GM23248 (cell line): ENCODE measurements at regions not wholly inside any gene's neighbourhood (a gene's known extent, or its start where the extent isn't known, plus 50 kb on each side); places are given as distances from the start of the nearest gene placed in this dataset.
A peak's percentile ranks its signal among the peaks of the same experiment; 100 is the strongest.

Source experiments
- DNase-seq: peaks from one replicate; pipeline ENCODE4 v3.0.0-alpha.2; 2015
- H2AFZ ChIP-seq: fragments of 200-600 bp; sonication (generic); 2 replicates; pipeline ENCODE4 v1.6.1; 2016; ENCODE audit warnings: antibody characterized with exemption
- H3F3A ChIP-seq: fragments of 200-600 bp; sonication (generic); 2 replicates; pipeline ENCODE4 v1.6.1; 2016; ENCODE audit warnings: mild to moderate bottlenecking, antibody characterized with exemption, mixed run types; ENCODE audit not compliant: insufficient read depth
- H3K27ac ChIP-seq: fragments of 200-600 bp; sonication (generic); 2 replicates; pipeline ENCODE4 v1.5.1; 2016; ENCODE audit warnings: mild to moderate bottlenecking
- H3K27me3 ChIP-seq: fragments of 200-600 bp; sonication (generic); replicated peaks from 2 replicates; pipeline ENCODE4 v1.6.1; 2016; ENCODE audit warnings: mild to moderate bottlenecking; ENCODE audit not compliant: insufficient read depth
- H3K36me3 ChIP-seq: fragments of 200-600 bp; sonication (generic); 2 replicates; pipeline ENCODE4 v1.6.1; 2016; ENCODE audit warnings: low read depth, mild to moderate bottlenecking
- H3K4me1 ChIP-seq: fragments of 200-600 bp; sonication (generic); 2 replicates; pipeline ENCODE4 v1.6.1; 2016; ENCODE audit warnings: mild to moderate bottlenecking; ENCODE audit not compliant: insufficient read depth
- H3K4me2 ChIP-seq: fragments of 200-600 bp; sonication (generic); one replicate; pipeline ENCODE4 v1.6.1; 2016; ENCODE audit warnings: mild to moderate bottlenecking; ENCODE audit not compliant: unreplicated experiment
- H3K4me3 ChIP-seq: fragments of 200-600 bp; sonication (generic); 2 replicates; pipeline ENCODE4 v1.5.1; 2016; ENCODE audit warnings: mild to moderate bottlenecking
- H3K79me2 ChIP-seq: fragments of 200-600 bp; sonication (generic); 2 replicates; pipeline ENCODE4 v1.6.1; 2016; ENCODE audit warnings: mild to moderate bottlenecking; ENCODE audit not compliant: insufficient read depth
- H3K9ac ChIP-seq: fragments of 200-600 bp; sonication (generic); 2 replicates; pipeline ENCODE4 v1.6.1; 2016; ENCODE audit warnings: mild to moderate bottlenecking
- H3K9me2 ChIP-seq: fragments of 200-600 bp; sonication (generic); 2 replicates; pipeline ENCODE4 v1.6.1; 2016; ENCODE audit warnings: mixed run types, mild to moderate bottlenecking, moderate library complexity; ENCODE audit not compliant: insufficient read depth
- H3K9me3 ChIP-seq: fragments of 200-600 bp; sonication (generic); one replicate; pipeline ENCODE4 v1.6.1; 2017; ENCODE audit warnings: low read depth
- H4K20me1 ChIP-seq: fragments of 200-600 bp; sonication (generic); 2 replicates; pipeline ENCODE4 v1.6.0; 2016; ENCODE audit not compliant: insufficient read depth
- EZH2 ChIP-seq: fragments of 200-600 bp; sonication (generic); IDR thresholded peaks from 2 replicates; pipeline ENCODE4 v1.6.1; 2018; ENCODE audit warnings: antibody characterized with exemption, mild to moderate bottlenecking; ENCODE audit not compliant: insufficient read depth, poor library complexity, severe bottlenecking
- EZH2phosphoT487 ChIP-seq: fragments of 200-600 bp; sonication (generic); IDR thresholded peaks from 2 replicates; pipeline ENCODE4 v1.6.1; 2018; ENCODE audit warnings: antibody characterized with exemption, moderate library complexity, mild to moderate bottlenecking, low read depth; ENCODE audit not compliant: insufficient read depth
- WGBS, 2 experiments: methylation state at CpG; one replicate each; pipeline ENCODE4 v1.1.6; 2015 to 2017; ENCODE audit warnings: low lambda C conversion rate in 2 of 2, low coverage in 1 of 2; ENCODE audit errors: missing lambda C conversion rate in 2 of 2; 5-methylcytosine and 5-hydroxymethylcytosine counted together
- in situ Hi-C: fragments of 300-500 bp; cut with MboI; formaldehyde crosslinking; loops from 2 replicates; pipeline ENCODE4 v1.15.0; 2020

DNA sequence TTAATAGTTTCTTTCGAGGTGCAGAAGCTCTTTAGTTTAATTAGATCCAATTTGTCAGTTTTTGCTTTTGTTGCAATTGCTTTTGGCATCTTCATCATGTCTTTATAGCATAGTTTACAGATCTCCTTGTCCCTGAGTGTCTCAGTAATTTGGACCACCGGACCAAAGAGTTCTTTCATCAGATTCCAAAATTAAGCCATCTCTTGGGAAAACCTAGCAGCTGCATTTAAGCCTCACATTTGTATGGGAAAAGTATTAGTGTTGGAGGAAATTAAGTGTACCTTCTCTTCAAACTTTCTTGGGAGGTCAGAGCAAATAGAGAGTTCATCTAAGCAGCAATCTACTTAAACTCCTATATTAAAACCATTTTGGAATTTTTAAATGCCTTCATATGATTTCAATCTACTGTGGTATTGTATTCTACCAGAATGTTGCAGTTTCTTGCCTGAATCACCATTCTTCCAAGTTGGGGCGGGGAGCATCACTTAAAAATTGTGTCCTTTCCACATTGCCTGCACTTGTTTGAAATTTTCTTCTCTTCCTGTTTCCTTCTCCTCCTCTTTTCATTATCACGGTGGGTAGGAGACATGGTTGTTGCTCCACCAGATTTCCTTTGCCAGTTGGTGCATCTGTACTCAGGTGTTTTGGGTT lies 97.3 kb upstream of the DAB2 start:
- no peaks in the 10 kb centered on the region for H3K9me2 ChIP-seq
- no peak for TF ChIP-seq EZH2
- no peak for TF ChIP-seq EZH2phosphoT487
- H3K79me2 ChIP-seq, result 0 out of 2 replicates have a peak, but pooled peaks cover 6% of the 10 kb centered on the region
- peak overlapping the region; percentile 40 for H3K4me2 ChIP-seq
- H3F3A ChIP-seq, result peaks cover 60% of the 10 kb centered on the region
- no peak overlapping the region for H2AFZ ChIP-seq
- no peak overlapping the region for H3K4me3 ChIP-seq
- H3K36me3 ChIP-seq, result no peaks in the 10 kb centered on the region
- 39 to 45% methylated on average over 4 of the region's 4 CpGs for WGBS, 2 experiments
- no peaks in the 10 kb centered on the region for H3K27me3 ChIP-seq
- H4K20me1 ChIP-seq, result no peaks in the 10 kb centered on the region
- 0 out of 2 replicates have a peak overlapping the region, but pooled peaks have one; percentile 12 for H3K27ac ChIP-seq
- in situ Hi-C loops, result no loop called here
- no peaks in the 10 kb centered on the region for H3K9me3 ChIP-seq
- peak; percentile 56 for DNase-seq
- H3K4me1 ChIP-seq, result peaks cover 89% of the 10 kb centered on the region
- no peak overlapping the region for H3K9ac ChIP-seq

- TF ChIP-seq EZH2, result no peak
- no peak for TF ChIP-seq EZH2phosphoT487
- in situ Hi-C loops, result no loop called here
- WGBS, 2 experiments, result 71 to 88% methylated on average over 2 of the region's 2 CpGs
Observed at GRCh38 chr5:39521098-39521860, 96.5 kb upstream of the DAB2 start.

DNA sequence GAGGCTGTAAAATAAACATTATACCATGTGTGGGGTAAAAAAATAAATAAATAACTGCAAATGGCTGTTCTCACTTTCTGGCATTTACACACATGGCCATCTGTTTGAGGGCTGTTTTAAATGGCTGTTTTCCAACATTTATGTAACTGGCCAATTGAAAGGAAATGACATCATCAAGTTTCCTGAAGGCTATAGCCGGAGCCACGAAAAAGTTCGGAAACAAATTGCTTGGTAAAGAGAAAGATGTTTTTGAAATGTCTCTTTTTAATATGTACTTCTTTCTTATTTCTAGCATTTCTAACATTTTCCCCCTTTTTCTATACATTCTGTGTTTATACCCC lies 95.4 kb upstream of the DAB2 start:
- peak overlapping the region; percentile 34; the same call in 1 of the 2 replicates for H3K9ac ChIP-seq
- peaks cover 87% of the 10 kb centered on the region for H3K4me1 ChIP-seq
- H3K27ac ChIP-seq, result peak overlapping the region; percentile 70
- peak; percentile 91 for DNase-seq
- peak overlapping the region; percentile 32 for H3K4me3 ChIP-seq
- H3F3A ChIP-seq, result peaks cover 65% of the 10 kb centered on the region
- WGBS, 2 experiments, result 0 to 2% methylated on average over 3 of the region's 3 CpGs
- H4K20me1 ChIP-seq, result no peaks in the 10 kb centered on the region
- peak overlapping the region; percentile 67 for H2AFZ ChIP-seq
- H3K79me2 ChIP-seq, result 0 out of 2 replicates have a peak, but pooled peaks cover 6% of the 10 kb centered on the region
- no peaks in the 10 kb centered on the region for H3K9me3 ChIP-seq
- no peaks in the 10 kb centered on the region for H3K9me2 ChIP-seq
- no peak for TF ChIP-seq EZH2phosphoT487
- no peak for TF ChIP-seq EZH2
- H3K4me2 ChIP-seq, result peak overlapping the region; percentile 72
- H3K36me3 ChIP-seq, result no peaks in the 10 kb centered on the region
- H3K27me3 ChIP-seq, result no peaks in the 10 kb centered on the region
- in situ Hi-C loops, result no loop called here

More at GRCh38 chr5:39521098-39521860, 96.5 kb upstream of the DAB2 start:
- 0 out of 2 replicates have a peak, but pooled peaks cover 6% of the 10 kb centered on the region for H3K79me2 ChIP-seq
- no peak overlapping the region for H3K4me3 ChIP-seq
- no peak for DNase-seq
- no peak overlapping the region for H3K9ac ChIP-seq
- H4K20me1 ChIP-seq, result no peaks in the 10 kb centered on the region
- H3K4me1 ChIP-seq, result peaks cover 90% of the 10 kb centered on the region
- H3K27ac ChIP-seq, result no peak overlapping the region
- H3K9me3 ChIP-seq, result no peaks in the 10 kb centered on the region
- peaks cover 66% of the 10 kb centered on the region for H3F3A ChIP-seq
- no peak overlapping the region for H3K4me2 ChIP-seq
- H2AFZ ChIP-seq, result no peak overlapping the region
- H3K36me3 ChIP-seq, result no peaks in the 10 kb centered on the region
- no peaks in the 10 kb centered on the region for H3K9me2 ChIP-seq
- H3K27me3 ChIP-seq, result no peaks in the 10 kb centered on the region

DNA sequence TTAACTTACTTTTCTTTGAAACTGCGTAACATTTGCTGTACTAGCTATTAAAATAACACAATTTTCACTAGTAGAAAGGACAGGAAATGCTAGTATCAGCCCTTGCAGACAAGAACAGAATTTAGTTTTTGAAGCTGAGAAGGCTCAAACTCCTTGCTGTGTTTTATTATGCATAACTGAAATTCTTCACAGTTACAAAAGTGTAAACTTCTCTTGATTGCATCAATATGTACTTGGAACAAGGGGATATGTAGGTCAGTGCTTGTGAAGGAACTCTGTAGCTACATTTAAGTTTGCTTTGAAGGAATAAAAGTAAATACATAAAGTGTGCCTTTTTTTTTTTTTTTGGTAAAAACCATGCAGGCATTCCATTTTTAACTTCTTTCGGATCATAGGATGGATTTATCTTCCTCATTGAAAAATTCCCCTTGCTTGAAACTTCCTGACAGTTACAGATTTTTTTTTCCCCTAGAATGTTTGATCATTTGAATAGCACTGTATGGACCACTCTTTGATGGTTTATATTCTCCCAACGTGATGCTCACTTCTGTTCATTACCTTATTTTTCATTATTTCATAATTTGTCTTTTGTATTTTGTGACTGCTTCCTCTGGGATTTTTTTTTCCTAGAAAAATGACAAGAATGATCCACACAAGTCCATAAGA lies 94.9 kb upstream of the DAB2 start:
- in situ Hi-C loops, result no loop called here
- peaks cover 60% of the 10 kb centered on the region for H3F3A ChIP-seq
- H3K9me2 ChIP-seq, result no peaks in the 10 kb centered on the region
- H4K20me1 ChIP-seq, result no peaks in the 10 kb centered on the region
- no peaks in the 10 kb centered on the region for H3K9me3 ChIP-seq
- TF ChIP-seq EZH2phosphoT487 (no peak), EZH2 (no peak)
- H3K4me1 ChIP-seq, result peaks cover 82% of the 10 kb centered on the region
- 3 to 9% methylated on average over 3 of the region's 3 CpGs for WGBS, 2 experiments
- DNase-seq, result peak; percentile 61
- no peaks in the 10 kb centered on the region for H3K27me3 ChIP-seq
- H3K4me3 ChIP-seq, result peak overlapping the region; percentile 32
- H2AFZ ChIP-seq, result no peak overlapping the region
- H3K79me2 ChIP-seq, result 0 out of 2 replicates have a peak, but pooled peaks cover 6% of the 10 kb centered on the region
- H3K9ac ChIP-seq, result peak overlapping the region; percentile 29
- H3K27ac ChIP-seq, result peak overlapping the region; percentile 70
- H3K4me2 ChIP-seq, result peak overlapping the region; percentile 72
- no peaks in the 10 kb centered on the region for H3K36me3 ChIP-seq
